Endothelial cell of umbilical vein (primary cell): ENCODE measurements at regions not wholly inside any gene's neighbourhood (a gene's known extent, or its start where the extent isn't known, plus 50 kb on each side); places are given as distances from the start of the nearest gene placed in this dataset.

Experiments
- BruUV-seq: library from RNA; stranded (reverse); fragments of 400-500 nt; replicated peaks from 2 replicates; lab custom pipeline; 2021; lab: Mats Ljungman, UMichigan
- CTCF ChIA-PET: fragments of 300-600, 350-600 bp; sonication (Branson Sonifier 250); formaldehyde crosslinking; loops from one replicate; lab custom pipeline; 2021; ENCODE audit warnings: antibody characterized with exemption, inconsistent platforms; lab: Charles Lee
- POLR2A ChIA-PET: fragments of 300-600, 350-600 bp; sonication (Branson Sonifier 250); formaldehyde crosslinking; loops from one replicate; lab custom pipeline; 2021; ENCODE audit warnings: antibody characterized with exemption, inconsistent platforms; lab: Charles Lee
- DNase-seq: peaks from one replicate; pipeline ENCODE4 v3.0.0-alpha.2; 2011; ENCODE audit warnings: low read depth, low spot score
- FAIRE-seq: peaks from 2 replicates; lab custom pipeline; 2011; peaks lifted over from hg19 to GRCh38; lab: Jason Lieb, UNC
- H2AFZ ChIP-seq: 2 replicates; pipeline ENCODE4 v1.6.0; 2012; ENCODE audit warnings: low read depth, low read length, control low read depth, inconsistent platforms
- H3K27ac ChIP-seq: 2 replicates; pipeline ENCODE4 v1.5.1; 2011; ENCODE audit warnings: low read depth, mild to moderate bottlenecking, control low read depth, low read length, moderate library complexity; ENCODE audit not compliant: insufficient read depth
- H3K27me3 ChIP-seq, 2 experiments: 2 replicates each; pipeline versions ENCODE4 v1.6.0 to v1.6.1; 2011; ENCODE audit warnings: low read length in 2 of 2, mixed read lengths in 1 of 2; ENCODE audit not compliant: control insufficient read depth in 2 of 2, insufficient read depth in 2 of 2
- H3K36me3 ChIP-seq, 2 experiments: 2 replicates in 1 of 2; 3 replicates in 1 of 2; pipeline ENCODE4 v1.5.1; 2011; ENCODE audit warnings: low read length in 2 of 2, mild to moderate bottlenecking in 1 of 2, moderate library complexity in 1 of 2; ENCODE audit not compliant: control insufficient read depth in 2 of 2, insufficient read depth in 2 of 2; ENCODE audit errors: extremely low read depth in 1 of 2
- H3K4me1 ChIP-seq: 3 replicates; pipeline ENCODE4 v1.5.1; 2011; ENCODE audit warnings: mild to moderate bottlenecking, low read length; ENCODE audit not compliant: control insufficient read depth, insufficient read depth; ENCODE audit errors: extremely low read depth
- H3K4me2 ChIP-seq: 2 replicates; pipeline ENCODE4 v1.6.1; 2011; ENCODE audit warnings: low read length, control low read depth, mixed read lengths; ENCODE audit not compliant: insufficient read depth
- H3K4me3 ChIP-seq, 3 experiments: fragments of 200-600 bp in 1 of 3; sonication (generic), shearing (Covaris generic) in 1 of 3; replicated peaks in 1 of 3; 2 replicates each; pipeline ENCODE4 v1.5.1; 2011 to 2016; ENCODE audit warnings: control low read depth in 3 of 3, low read length in 3 of 3, mild to moderate bottlenecking in 2 of 3, inconsistent platforms in 1 of 3, low read depth in 1 of 3, moderate library complexity in 1 of 3; ENCODE audit not compliant: insufficient read depth in 1 of 3
- H3K79me2 ChIP-seq: 2 replicates; pipeline ENCODE4 v1.6.0; 2012; ENCODE audit warnings: low read length, inconsistent platforms; ENCODE audit not compliant: control insufficient read depth, insufficient read depth
- H3K9ac ChIP-seq: replicated peaks from 2 replicates; pipeline ENCODE3; 2011; ENCODE audit warnings: low read length, control low read depth; ENCODE audit not compliant: insufficient read depth; ENCODE audit errors: extremely low read depth
- H3K9me1 ChIP-seq: replicated peaks from 3 replicates; pipeline ENCODE4 v1.6.0; 2011; ENCODE audit warnings: mild to moderate bottlenecking, low read length; ENCODE audit not compliant: control insufficient read depth, insufficient read depth; ENCODE audit errors: extremely low read depth
- H3K9me3 ChIP-seq: replicated peaks from 2 replicates; pipeline ENCODE4 v1.5.1; 2012; ENCODE audit warnings: low read length, inconsistent platforms; ENCODE audit not compliant: control insufficient read depth, insufficient read depth
- H4K20me1 ChIP-seq: replicated peaks from 2 replicates; pipeline ENCODE3; 2011; ENCODE audit warnings: mild to moderate bottlenecking, low read length; ENCODE audit not compliant: control insufficient read depth, insufficient read depth; ENCODE audit errors: extremely low read depth
- CTCF ChIP-seq, 2 donors: IDR thresholded peaks; 1 replicate in 1 of 2; 2 replicates in 1 of 2; pipeline ENCODE4 v1.5.1; 2011; ENCODE audit warnings: low read length in 2 of 2, mild to moderate bottlenecking in 2 of 2, moderate library complexity in 2 of 2, control low read depth in 1 of 2, inconsistent platforms in 1 of 2, low read depth in 1 of 2; ENCODE audit not compliant: insufficient read depth in 1 of 2; ENCODE audit errors: extremely low read depth in 1 of 2
- EZH2 ChIP-seq: IDR thresholded peaks from 2 replicates; pipeline ENCODE4 v1.6.1; 2012; ENCODE audit warnings: borderline replicate concordance, low read depth, mild to moderate bottlenecking, moderate library complexity, low read length, inconsistent platforms; ENCODE audit not compliant: severe bottlenecking
- FOS ChIP-seq: IDR thresholded peaks from 2 replicates; pipeline ENCODE4 v1.6.1; 2011; ENCODE audit warnings: mild to moderate bottlenecking, low read length, moderate library complexity, borderline replicate concordance; ENCODE audit not compliant: insufficient read depth
- GATA2 ChIP-seq: IDR thresholded peaks from 2 replicates; pipeline ENCODE4 v1.7.0; 2011; ENCODE audit warnings: low read depth, mild to moderate bottlenecking, moderate library complexity, mixed read lengths, low read length; ENCODE audit not compliant: insufficient read length, insufficient read depth
- JUN ChIP-seq: IDR thresholded peaks from 2 replicates; pipeline ENCODE4 v1.6.1; 2011; ENCODE audit warnings: borderline replicate concordance, low read depth; ENCODE audit not compliant: insufficient read length, insufficient read depth
- MYC ChIP-seq: IDR thresholded peaks from one replicate; pipeline ENCODE4 v1.6.1; 2011; ENCODE audit warnings: mild to moderate bottlenecking, low read depth, low read length
- POLR2A ChIP-seq: IDR thresholded peaks from 2 replicates; pipeline ENCODE4 v1.6.1; 2012; ENCODE audit warnings: low read depth, mild to moderate bottlenecking, control low read depth, low read length
- POLR2AphosphoS5 ChIP-seq: IDR thresholded peaks from 2 replicates; pipeline ENCODE4 v1.6.1; 2012; ENCODE audit warnings: low read depth, mild to moderate bottlenecking, control low read depth, low read length, moderate library complexity; ENCODE audit not compliant: insufficient read depth
- dilution Hi-C: fragments of 300-500 bp; cut with MboI; formaldehyde crosslinking; loops from one replicate; pipeline ENCODE4 v1.15.0; 2019; ENCODE audit warnings: low sequenced_read_pairs; ENCODE audit not compliant: extremely low pct_ligation_motif_present
- intact Hi-C: fragments of 100-400 bp; cut with micrococcal nuclease; formaldehyde crosslinking; loops from one replicate; pipeline ENCODE4 v1.10.0; 2022
- TF ChIP-seq, protein P1 (sequence below): IDR thresholded peaks from 2 replicates; pipeline ENCODE4 v1.6.1; 2011; ENCODE audit not compliant: insufficient read depth, insufficient read length

GRCh38 chr16:87095271-87095670 lies 221.9 kb downstream of the C16orf95 start:
- Histone ChIP-seq H3K4me3 (no peak overlapping the region), H3K9ac (no peak overlapping the region), H3K4me1 (no peaks in the 10 kb centered on the region), H3K36me3 (no peaks in the 10 kb centered on the region), H4K20me1 (no peaks in the 10 kb centered on the region), H3K9me3 (no peaks in the 10 kb centered on the region), H2AFZ (no peak overlapping the region), H3K4me2 (no peak overlapping the region), H3K27ac (no peak overlapping the region), H3K27me3 (peaks cover 12 to 20% of the 10 kb centered on the region in 2 experiments), H3K9me1 (no peaks in the 10 kb centered on the region), H3K79me2 (no peaks in the 10 kb centered on the region)
- TF ChIP-seq CTCF (IDR thresholded peaks at IDR 0.05; ENCODE audit: extremely low read depth in 1 of 2, insufficient read depth in 1 of 2, low read depth in 1 of 2, low read length in 2 of 2) (no peak), EZH2 (no peak), FOS (no peak), JUN (no peak), GATA2 (no peak), MYC (no peak), POLR2A (no peak), POLR2AphosphoS5 (no peak)
- TF ChIP-seq, protein P1, sequence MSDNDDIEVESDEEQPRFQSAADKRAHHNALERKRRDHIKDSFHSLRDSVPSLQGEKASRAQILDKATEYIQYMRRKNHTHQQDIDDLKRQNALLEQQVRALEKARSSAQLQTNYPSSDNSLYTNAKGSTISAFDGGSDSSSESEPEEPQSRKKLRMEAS = no peak
- ChIA-PET POLR2A (no interaction called here), CTCF (interaction anchor here (1.0 kb wide), 1 partner anchor 262 kb away, joined by 3 read pairs; no protein-coding TSS in a partner anchor)
- no TSS peak for BruUV-seq
- no peak for FAIRE-seq
- DNase-seq = no peak
- dilution Hi-C loops = no loop called here
- intact Hi-C loops = no loop called here
